ENCODE measurements at regions not wholly inside any gene's neighbourhood (a gene's known extent, or its start where the extent isn't known, plus 50 kb on each side); places are given as distances from the start of the nearest gene placed in this dataset.

DNA sequence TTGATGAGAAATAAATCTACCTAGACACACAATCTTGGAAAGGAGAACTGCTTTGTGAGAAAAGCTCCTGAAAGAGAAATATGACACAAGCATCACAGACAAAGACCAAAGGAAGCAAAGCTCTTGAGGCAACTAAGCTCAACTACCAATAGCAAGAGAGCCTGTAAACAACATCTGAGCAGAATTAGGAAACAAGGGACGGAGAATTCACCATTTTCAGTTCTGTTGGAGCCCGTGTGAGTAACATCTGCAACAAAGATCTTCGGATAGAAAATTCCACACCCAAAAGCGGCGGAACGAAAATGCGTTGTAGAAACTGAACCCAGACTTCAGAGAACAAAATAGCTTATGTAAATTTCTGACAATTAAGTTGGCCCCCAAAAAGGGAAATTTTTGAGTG is 909.9 kb upstream of the MBL2 start:
- TF ChIP-seq, protein P1, sequence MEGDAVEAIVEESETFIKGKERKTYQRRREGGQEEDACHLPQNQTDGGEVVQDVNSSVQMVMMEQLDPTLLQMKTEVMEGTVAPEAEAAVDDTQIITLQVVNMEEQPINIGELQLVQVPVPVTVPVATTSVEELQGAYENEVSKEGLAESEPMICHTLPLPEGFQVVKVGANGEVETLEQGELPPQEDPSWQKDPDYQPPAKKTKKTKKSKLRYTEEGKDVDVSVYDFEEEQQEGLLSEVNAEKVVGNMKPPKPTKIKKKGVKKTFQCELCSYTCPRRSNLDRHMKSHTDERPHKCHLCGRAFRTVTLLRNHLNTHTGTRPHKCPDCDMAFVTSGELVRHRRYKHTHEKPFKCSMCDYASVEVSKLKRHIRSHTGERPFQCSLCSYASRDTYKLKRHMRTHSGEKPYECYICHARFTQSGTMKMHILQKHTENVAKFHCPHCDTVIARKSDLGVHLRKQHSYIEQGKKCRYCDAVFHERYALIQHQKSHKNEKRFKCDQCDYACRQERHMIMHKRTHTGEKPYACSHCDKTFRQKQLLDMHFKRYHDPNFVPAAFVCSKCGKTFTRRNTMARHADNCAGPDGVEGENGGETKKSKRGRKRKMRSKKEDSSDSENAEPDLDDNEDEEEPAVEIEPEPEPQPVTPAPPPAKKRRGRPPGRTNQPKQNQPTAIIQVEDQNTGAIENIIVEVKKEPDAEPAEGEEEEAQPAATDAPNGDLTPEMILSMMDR (IDR thresholded peaks at IDR 0.05; ENCODE audit: borderline replicate concordance, extremely low read depth, low read length, poor library complexity, severe bottlenecking): no peak
- TF ChIP-seq EZH2 (IDR thresholded peaks at IDR 0.05; ENCODE audit: borderline replicate concordance, low read depth, low read length, severe bottlenecking): no peak
